ENCODE measurements at regions not wholly inside any gene's neighbourhood (a gene's known extent, or its start where the extent isn't known, plus 50 kb on each side); places are given as distances from the start of the nearest gene placed in this dataset.

DNA sequence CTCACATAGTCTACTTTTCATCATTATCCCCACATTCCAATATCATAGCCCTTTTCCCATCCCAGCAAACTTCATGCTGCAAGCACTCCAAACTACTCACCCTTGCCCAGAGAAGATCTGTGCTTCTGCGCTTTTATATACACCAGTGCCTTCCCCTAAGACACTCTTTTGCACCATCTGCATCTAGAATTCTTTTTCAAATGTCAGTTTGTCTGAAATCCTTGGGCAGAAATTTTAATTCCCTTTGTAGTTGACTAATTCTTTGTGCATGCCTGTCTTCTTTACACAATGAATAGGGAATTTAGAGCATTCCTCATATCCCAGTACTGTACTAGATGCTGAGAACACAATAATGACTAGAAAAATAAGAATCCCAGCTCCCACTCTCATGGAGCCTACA lies 298.9 kb downstream of the KCNN2 start:
- Histone ChIP-seq H3K9me3 (replicated peaks; ENCODE audit: control insufficient read depth, insufficient read depth, low read depth, low read length) (no peaks in the 10 kb centered on the region; the same call in 1 of the 2 replicates), H3K79me2 (ENCODE audit: control insufficient read depth, insufficient read depth, low read length) (no peaks in the 10 kb centered on the region; the same call in 2 of the 3 replicates), H2AFZ (ENCODE audit: low read depth, low read length) (no peak overlapping the region), H3K27me3 (ENCODE audit: control insufficient read depth in 2 of 2, insufficient read depth in 2 of 2, low read length in 2 of 2) (no peaks in the 10 kb centered on the region), H4K20me1 (replicated peaks; ENCODE audit: control insufficient read depth, insufficient read depth, low read length) (no peaks in the 10 kb centered on the region), H3K9me1 (ENCODE audit: control insufficient read depth, insufficient read depth, low read length) (no peaks in the 10 kb centered on the region), H3K36me3 (ENCODE audit: control insufficient read depth, insufficient read depth, low read length) (no peaks in the 10 kb centered on the region), H3K9ac (ENCODE audit: insufficient read depth in 1 of 2, low read depth in 2 of 2, low read length in 2 of 2) (no peak overlapping the region), H3K4me3 (no peak overlapping the region), H3K27ac (ENCODE audit: extremely low read depth, low read depth, low read length) (no peak overlapping the region), H3K4me1 (replicated peaks in 1 of 2; ENCODE audit: control insufficient read depth in 2 of 2, insufficient read depth in 2 of 2, low read length in 2 of 2) (no peaks in the 10 kb centered on the region), H3K4me2 (ENCODE audit: insufficient read depth, low read length) (no peak overlapping the region)
- WGBS (ENCODE audit: insufficient coverage, low coverage, missing lambda C conversion rate) = 0% methylated on average over 1 of the region's 1 CpG
- no TSS peak for BruUV-seq (replicated peaks)
- CTCF ChIA-PET (ENCODE audit: low intra/inter-chr PET ratio) = no interaction called here
- no peak for ATAC-seq
- in situ Hi-C loops (cut with MboI) = no loop called here
- intact Hi-C loops (cut with micrococcal nuclease) = no loop called here
- no peak for FAIRE-seq
- DNase-seq (ENCODE audit: extremely low read depth in 1 of 4, low spot score in 3 of 4) = no peak
- POLR2A ChIA-PET = no interaction called here
- TF ChIP-seq SAFB2 (IDR thresholded peaks at IDR 0.05; ENCODE audit: borderline replicate concordance, low read depth, low read length, severe bottlenecking) (no peak), ZFPM2 (CRISPR knock-in tag; IDR thresholded peaks at IDR 0.05) (no peak), ZNF785 (CRISPR knock-in tag; IDR thresholded peaks at IDR 0.05) (no peak), SPI1 (IDR thresholded peaks at IDR 0.05; ENCODE audit: borderline replicate concordance, low read depth, low read length) (no peak), ZNF699 (CRISPR knock-in tag; IDR thresholded peaks at IDR 0.05; ENCODE audit: insufficient replicate concordance) (no peak), BRD9 (IDR thresholded peaks at IDR 0.05; ENCODE audit: low read depth, partially characterized antibody) (no peak), ZNF224 (CRISPR knock-in tag; IDR thresholded peaks at IDR 0.05) (no peak), ETV6 (IDR thresholded peaks at IDR 0.05; ENCODE audit: borderline replicate concordance in 1 of 2, low read depth in 2 of 2, low read length in 1 of 2) (no peak), ETV6 (CRISPR knock-in tag; IDR thresholded peaks at IDR 0.05; ENCODE audit: borderline replicate concordance) (no peak), HNRNPLL (IDR thresholded peaks at IDR 0.05; ENCODE audit: low read depth, low read length, poor library complexity, severe bottlenecking) (no peak), MYC (IDR thresholded peaks at IDR 0.05; ENCODE audit: low read depth, low read length) (no peak), MYC (CRISPR knock-in tag; IDR thresholded peaks at IDR 0.05; ENCODE audit: borderline replicate concordance, low read depth) (no peak), ZNF311 (CRISPR knock-in tag; IDR thresholded peaks at IDR 0.05) (no peak)
- TF ChIP-seq, protein P1, sequence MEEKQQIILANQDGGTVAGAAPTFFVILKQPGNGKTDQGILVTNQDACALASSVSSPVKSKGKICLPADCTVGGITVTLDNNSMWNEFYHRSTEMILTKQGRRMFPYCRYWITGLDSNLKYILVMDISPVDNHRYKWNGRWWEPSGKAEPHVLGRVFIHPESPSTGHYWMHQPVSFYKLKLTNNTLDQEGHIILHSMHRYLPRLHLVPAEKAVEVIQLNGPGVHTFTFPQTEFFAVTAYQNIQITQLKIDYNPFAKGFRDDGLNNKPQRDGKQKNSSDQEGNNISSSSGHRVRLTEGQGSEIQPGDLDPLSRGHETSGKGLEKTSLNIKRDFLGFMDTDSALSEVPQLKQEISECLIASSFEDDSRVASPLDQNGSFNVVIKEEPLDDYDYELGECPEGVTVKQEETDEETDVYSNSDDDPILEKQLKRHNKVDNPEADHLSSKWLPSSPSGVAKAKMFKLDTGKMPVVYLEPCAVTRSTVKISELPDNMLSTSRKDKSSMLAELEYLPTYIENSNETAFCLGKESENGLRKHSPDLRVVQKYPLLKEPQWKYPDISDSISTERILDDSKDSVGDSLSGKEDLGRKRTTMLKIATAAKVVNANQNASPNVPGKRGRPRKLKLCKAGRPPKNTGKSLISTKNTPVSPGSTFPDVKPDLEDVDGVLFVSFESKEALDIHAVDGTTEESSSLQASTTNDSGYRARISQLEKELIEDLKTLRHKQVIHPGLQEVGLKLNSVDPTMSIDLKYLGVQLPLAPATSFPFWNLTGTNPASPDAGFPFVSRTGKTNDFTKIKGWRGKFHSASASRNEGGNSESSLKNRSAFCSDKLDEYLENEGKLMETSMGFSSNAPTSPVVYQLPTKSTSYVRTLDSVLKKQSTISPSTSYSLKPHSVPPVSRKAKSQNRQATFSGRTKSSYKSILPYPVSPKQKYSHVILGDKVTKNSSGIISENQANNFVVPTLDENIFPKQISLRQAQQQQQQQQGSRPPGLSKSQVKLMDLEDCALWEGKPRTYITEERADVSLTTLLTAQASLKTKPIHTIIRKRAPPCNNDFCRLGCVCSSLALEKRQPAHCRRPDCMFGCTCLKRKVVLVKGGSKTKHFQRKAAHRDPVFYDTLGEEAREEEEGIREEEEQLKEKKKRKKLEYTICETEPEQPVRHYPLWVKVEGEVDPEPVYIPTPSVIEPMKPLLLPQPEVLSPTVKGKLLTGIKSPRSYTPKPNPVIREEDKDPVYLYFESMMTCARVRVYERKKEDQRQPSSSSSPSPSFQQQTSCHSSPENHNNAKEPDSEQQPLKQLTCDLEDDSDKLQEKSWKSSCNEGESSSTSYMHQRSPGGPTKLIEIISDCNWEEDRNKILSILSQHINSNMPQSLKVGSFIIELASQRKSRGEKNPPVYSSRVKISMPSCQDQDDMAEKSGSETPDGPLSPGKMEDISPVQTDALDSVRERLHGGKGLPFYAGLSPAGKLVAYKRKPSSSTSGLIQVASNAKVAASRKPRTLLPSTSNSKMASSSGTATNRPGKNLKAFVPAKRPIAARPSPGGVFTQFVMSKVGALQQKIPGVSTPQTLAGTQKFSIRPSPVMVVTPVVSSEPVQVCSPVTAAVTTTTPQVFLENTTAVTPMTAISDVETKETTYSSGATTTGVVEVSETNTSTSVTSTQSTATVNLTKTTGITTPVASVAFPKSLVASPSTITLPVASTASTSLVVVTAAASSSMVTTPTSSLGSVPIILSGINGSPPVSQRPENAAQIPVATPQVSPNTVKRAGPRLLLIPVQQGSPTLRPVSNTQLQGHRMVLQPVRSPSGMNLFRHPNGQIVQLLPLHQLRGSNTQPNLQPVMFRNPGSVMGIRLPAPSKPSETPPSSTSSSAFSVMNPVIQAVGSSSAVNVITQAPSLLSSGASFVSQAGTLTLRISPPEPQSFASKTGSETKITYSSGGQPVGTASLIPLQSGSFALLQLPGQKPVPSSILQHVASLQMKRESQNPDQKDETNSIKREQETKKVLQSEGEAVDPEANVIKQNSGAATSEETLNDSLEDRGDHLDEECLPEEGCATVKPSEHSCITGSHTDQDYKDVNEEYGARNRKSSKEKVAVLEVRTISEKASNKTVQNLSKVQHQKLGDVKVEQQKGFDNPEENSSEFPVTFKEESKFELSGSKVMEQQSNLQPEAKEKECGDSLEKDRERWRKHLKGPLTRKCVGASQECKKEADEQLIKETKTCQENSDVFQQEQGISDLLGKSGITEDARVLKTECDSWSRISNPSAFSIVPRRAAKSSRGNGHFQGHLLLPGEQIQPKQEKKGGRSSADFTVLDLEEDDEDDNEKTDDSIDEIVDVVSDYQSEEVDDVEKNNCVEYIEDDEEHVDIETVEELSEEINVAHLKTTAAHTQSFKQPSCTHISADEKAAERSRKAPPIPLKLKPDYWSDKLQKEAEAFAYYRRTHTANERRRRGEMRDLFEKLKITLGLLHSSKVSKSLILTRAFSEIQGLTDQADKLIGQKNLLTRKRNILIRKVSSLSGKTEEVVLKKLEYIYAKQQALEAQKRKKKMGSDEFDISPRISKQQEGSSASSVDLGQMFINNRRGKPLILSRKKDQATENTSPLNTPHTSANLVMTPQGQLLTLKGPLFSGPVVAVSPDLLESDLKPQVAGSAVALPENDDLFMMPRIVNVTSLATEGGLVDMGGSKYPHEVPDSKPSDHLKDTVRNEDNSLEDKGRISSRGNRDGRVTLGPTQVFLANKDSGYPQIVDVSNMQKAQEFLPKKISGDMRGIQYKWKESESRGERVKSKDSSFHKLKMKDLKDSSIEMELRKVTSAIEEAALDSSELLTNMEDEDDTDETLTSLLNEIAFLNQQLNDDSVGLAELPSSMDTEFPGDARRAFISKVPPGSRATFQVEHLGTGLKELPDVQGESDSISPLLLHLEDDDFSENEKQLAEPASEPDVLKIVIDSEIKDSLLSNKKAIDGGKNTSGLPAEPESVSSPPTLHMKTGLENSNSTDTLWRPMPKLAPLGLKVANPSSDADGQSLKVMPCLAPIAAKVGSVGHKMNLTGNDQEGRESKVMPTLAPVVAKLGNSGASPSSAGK (IDR thresholded peaks at IDR 0.05) = no peak

Measured in K562 (cell line).